Keratinocyte (primary cell): ENCODE measurements at regions not wholly inside any gene's neighbourhood (a gene's known extent, or its start where the extent isn't known, plus 50 kb on each side); places are given as distances from the start of the nearest gene placed in this dataset.
A peak's percentile ranks its signal among the peaks of the same experiment; 100 is the strongest.

Experiments
- DNase-seq: peaks from one replicate; pipeline ENCODE4 v3.0.0-alpha.2; 2011; ENCODE audit warnings: low read depth, missing footprints, low spot score
- FAIRE-seq: peaks from 2 replicates; lab custom pipeline; 2011; peaks lifted over from hg19 to GRCh38; lab: Jason Lieb, UNC
- H2AFZ ChIP-seq: 2 replicates; pipeline ENCODE4 v1.6.0; 2012; ENCODE audit warnings: low read length, control low read depth, inconsistent platforms; ENCODE audit not compliant: control insufficient read depth
- H3K27ac ChIP-seq: 2 replicates; pipeline ENCODE4 v1.5.1; 2011; ENCODE audit warnings: low read length; ENCODE audit not compliant: control insufficient read depth, insufficient read depth
- H3K27me3 ChIP-seq: 3 replicates; pipeline ENCODE4 v1.6.0; 2011; ENCODE audit warnings: low read length; ENCODE audit not compliant: control insufficient read depth, insufficient read depth; ENCODE audit errors: extremely low read depth
- H3K36me3 ChIP-seq, 2 experiments: 2 replicates in 1 of 2; 3 replicates in 1 of 2; pipeline ENCODE4 v1.5.1; 2011; ENCODE audit warnings: low read length in 2 of 2, mild to moderate bottlenecking in 1 of 2; ENCODE audit not compliant: control insufficient read depth in 2 of 2, insufficient read depth in 2 of 2; ENCODE audit errors: extremely low read depth in 1 of 2
- H3K4me1 ChIP-seq: 3 replicates; pipeline ENCODE4 v1.5.1; 2011; ENCODE audit warnings: low read length; ENCODE audit not compliant: control insufficient read depth, insufficient read depth; ENCODE audit errors: extremely low read depth
- H3K4me2 ChIP-seq: 3 replicates; pipeline ENCODE4 v1.6.0; 2011; ENCODE audit warnings: low read depth, low read length; ENCODE audit not compliant: control insufficient read depth, insufficient read depth; ENCODE audit errors: extremely low read depth
- H3K4me3 ChIP-seq, 3 experiments: fragments of 200-600 bp in 1 of 3; sonication (generic) in 1 of 3; 2 replicates in 2 of 3; 3 replicates in 1 of 3; pipeline ENCODE4 v1.5.1; 2011 to 2016; ENCODE audit warnings: low read length in 3 of 3, mild to moderate bottlenecking in 3 of 3, control low read depth in 2 of 3, inconsistent platforms in 1 of 3, low read depth in 1 of 3, mixed read lengths in 1 of 3, mixed run types in 1 of 3, moderate library complexity in 1 of 3; ENCODE audit not compliant: control insufficient read depth in 2 of 3, insufficient read depth in 2 of 3; ENCODE audit errors: extremely low read depth in 1 of 3
- H3K79me2 ChIP-seq: 2 replicates; pipeline ENCODE4 v1.6.0; 2012; ENCODE audit warnings: low read length; ENCODE audit not compliant: control insufficient read depth, insufficient read depth
- H3K9ac ChIP-seq: 3 replicates; pipeline ENCODE4 v1.6.0; 2011; ENCODE audit warnings: low read length; ENCODE audit not compliant: control insufficient read depth, insufficient read depth; ENCODE audit errors: extremely low read depth
- H3K9me1 ChIP-seq: 3 replicates; pipeline ENCODE4 v1.6.0; 2011; ENCODE audit warnings: low read length; ENCODE audit not compliant: control insufficient read depth, insufficient read depth; ENCODE audit errors: extremely low read depth
- H3K9me3 ChIP-seq: 2 replicates; pipeline ENCODE4 v1.5.1; 2012; ENCODE audit warnings: low read depth, low read length; ENCODE audit not compliant: control insufficient read depth
- H4K20me1 ChIP-seq: 3 replicates; pipeline ENCODE4 v1.6.0; 2011; ENCODE audit warnings: low read length; ENCODE audit not compliant: control insufficient read depth, insufficient read depth; ENCODE audit errors: extremely low read depth
- CTCF ChIP-seq, 3 experiments: IDR thresholded peaks in 1 of 3; conservative IDR thresholded peaks in 1 of 3; optimal IDR thresholded peaks in 1 of 3; 2 replicates in 2 of 3; 3 replicates in 1 of 3; pipeline versions ENCODE3 to v1.5.1; 2011; ENCODE audit warnings: low read length in 3 of 3, mild to moderate bottlenecking in 3 of 3, moderate library complexity in 2 of 3, control low read depth in 1 of 3, inconsistent platforms in 1 of 3; ENCODE audit not compliant: insufficient read depth in 2 of 3; ENCODE audit errors: extremely low read depth in 1 of 3
- EZH2 ChIP-seq: IDR thresholded peaks from one replicate; pipeline ENCODE4 v1.6.1; 2012; ENCODE audit warnings: inconsistent platforms, mild to moderate bottlenecking, low read length, moderate library complexity
- dilution Hi-C: fragments of 300-500 bp; cut with MboI; formaldehyde crosslinking; loops from one replicate; pipeline ENCODE4 v1.7.0; 2020; ENCODE audit warnings: low sequenced_read_pairs; ENCODE audit not compliant: extremely low pct_ligation_motif_present

- H2AFZ ChIP-seq, result peak overlapping the region; percentile 78
- H3K9ac ChIP-seq, result no peak overlapping the region
- no peak overlapping the region for H3K4me2 ChIP-seq
- dilution Hi-C loops, result no loop called here
- H3K27me3 ChIP-seq, result no peaks in the 10 kb centered on the region
- H4K20me1 ChIP-seq, result no peaks in the 10 kb centered on the region
- DNase-seq (no peak), FAIRE-seq (peak; percentile 29)
- H3K79me2 ChIP-seq, result no peaks in the 10 kb centered on the region
- no peaks in the 10 kb centered on the region for H3K9me1 ChIP-seq
- H3K27ac ChIP-seq, result no peak overlapping the region
- H3K4me1 ChIP-seq, result peaks cover 26% of the 10 kb centered on the region
- H3K9me3 ChIP-seq, result no peaks in the 10 kb centered on the region
- TF ChIP-seq EZH2 (no peak), CTCF (optimal IDR thresholded peaks at IDR 0.05 in 1 of 3, IDR thresholded peaks at IDR 0.05 in 1 of 3, conservative IDR thresholded peaks at IDR 0.05 in 1 of 3; ENCODE audit: extremely low read depth in 1 of 3, insufficient read depth in 2 of 3, low read length in 3 of 3) (no peak)
- H3K4me3 ChIP-seq, result peak overlapping the region in 1 of 3 experiments; percentile 2
- H3K36me3 ChIP-seq, result no peaks in the 10 kb centered on the region
These were observed 248.8 kb downstream of the TFAP2A start for GRCh38 chr6:10166031-10166430.

GRCh38 chr6:10163203-10163962, 251.5 kb downstream of the TFAP2A start:
- Histone ChIP-seq H3K9me1 (no peaks in the 10 kb centered on the region), H2AFZ (peak overlapping the region; percentile 69), H3K36me3 (no peaks in the 10 kb centered on the region), H3K9ac (peak overlapping the region; percentile 82), H3K9me3 (no peaks in the 10 kb centered on the region), H3K4me2 (peak overlapping the region; percentile 83), H3K27ac (peak overlapping the region; percentile 91), H4K20me1 (no peaks in the 10 kb centered on the region), H3K79me2 (no peaks in the 10 kb centered on the region), H3K27me3 (no peaks in the 10 kb centered on the region), H3K4me3 (peak overlapping the region; percentile 25 to 67 (median 52)), H3K4me1 (peaks cover 26% of the 10 kb centered on the region)
- TF ChIP-seq CTCF (optimal IDR thresholded peaks at IDR 0.05 in 1 of 3, IDR thresholded peaks at IDR 0.05 in 1 of 3, conservative IDR thresholded peaks at IDR 0.05 in 1 of 3; ENCODE audit: extremely low read depth in 1 of 3, insufficient read depth in 2 of 3, low read length in 3 of 3) (no peak), EZH2 (no peak)
- FAIRE-seq, result peak; percentile 98
- peak; percentile 81 for DNase-seq
- dilution Hi-C loops, result no loop called here
